BLaER1 (cell line): ENCODE measurements at regions not wholly inside any gene's neighbourhood (a gene's known extent, or its start where the extent isn't known, plus 50 kb on each side); places are given as distances from the start of the nearest gene placed in this dataset.

Source experiments
- H3K27ac ChIP-seq: shearing (Covaris generic); formaldehyde crosslinking; 2 replicates; pipeline ENCODE4 v1.8.1; 2022
- H3K27me3 ChIP-seq: shearing (Covaris generic); formaldehyde crosslinking; 2 replicates; pipeline ENCODE4 v1.8.1; 2022
- H3K36me3 ChIP-seq: shearing (Covaris generic); formaldehyde crosslinking; 2 replicates; pipeline ENCODE4 v1.8.1; 2022
- H3K4me1 ChIP-seq: shearing (Covaris generic); formaldehyde crosslinking; 2 replicates; pipeline ENCODE4 v1.8.1; 2022
- H3K4me2 ChIP-seq: shearing (Covaris generic); formaldehyde crosslinking; 2 replicates; pipeline ENCODE4 v1.8.1; 2022
- H3K4me3 ChIP-seq: shearing (Covaris generic); formaldehyde crosslinking; 2 replicates; pipeline ENCODE4 v1.8.1; 2022
- H3K9ac ChIP-seq: shearing (Covaris generic); formaldehyde crosslinking; 2 replicates; pipeline ENCODE4 v1.8.1; 2022
- H3K9me3 ChIP-seq: shearing (Covaris generic); formaldehyde crosslinking; 2 replicates; pipeline ENCODE4 v1.8.1; 2022
- H4K20me1 ChIP-seq: shearing (Covaris generic); formaldehyde crosslinking; 2 replicates; pipeline ENCODE4 v1.8.1; 2022
- Cebpa-rat ChIP-seq: shearing (Covaris generic); IDR thresholded peaks from 2 replicates; pipeline ENCODE4 v1.8.1; 2022

- no peak overlapping the region for H3K4me2 ChIP-seq
- H4K20me1 ChIP-seq = no peaks in the 10 kb centered on the region
- H3K4me3 ChIP-seq = no peak overlapping the region
- no peaks in the 10 kb centered on the region for H3K4me1 ChIP-seq
- no peak overlapping the region for H3K27ac ChIP-seq
- peaks cover 5% of the 10 kb centered on the region for H3K9me3 ChIP-seq
- H3K9ac ChIP-seq = no peak overlapping the region
- no peaks in the 10 kb centered on the region for H3K27me3 ChIP-seq
- TF ChIP-seq Cebpa-rat = no peak
- H3K36me3 ChIP-seq = no peaks in the 10 kb centered on the region
These were observed 810.4 kb downstream of the PCDH7 start for GRCh38 chr4:31530555-31530954.

GRCh38 chr4:31538877-31539276 lies 818.7 kb downstream of the PCDH7 start:
- no peaks in the 10 kb centered on the region for H4K20me1 ChIP-seq
- no peaks in the 10 kb centered on the region for H3K27me3 ChIP-seq
- TF ChIP-seq Cebpa-rat = no peak
- H3K9ac ChIP-seq = no peak overlapping the region
- no peaks in the 10 kb centered on the region for H3K9me3 ChIP-seq
- H3K4me3 ChIP-seq = no peak overlapping the region
- H3K36me3 ChIP-seq = no peaks in the 10 kb centered on the region
- H3K4me1 ChIP-seq = no peaks in the 10 kb centered on the region
- no peak overlapping the region for H3K4me2 ChIP-seq
- no peak overlapping the region for H3K27ac ChIP-seq

DNA sequence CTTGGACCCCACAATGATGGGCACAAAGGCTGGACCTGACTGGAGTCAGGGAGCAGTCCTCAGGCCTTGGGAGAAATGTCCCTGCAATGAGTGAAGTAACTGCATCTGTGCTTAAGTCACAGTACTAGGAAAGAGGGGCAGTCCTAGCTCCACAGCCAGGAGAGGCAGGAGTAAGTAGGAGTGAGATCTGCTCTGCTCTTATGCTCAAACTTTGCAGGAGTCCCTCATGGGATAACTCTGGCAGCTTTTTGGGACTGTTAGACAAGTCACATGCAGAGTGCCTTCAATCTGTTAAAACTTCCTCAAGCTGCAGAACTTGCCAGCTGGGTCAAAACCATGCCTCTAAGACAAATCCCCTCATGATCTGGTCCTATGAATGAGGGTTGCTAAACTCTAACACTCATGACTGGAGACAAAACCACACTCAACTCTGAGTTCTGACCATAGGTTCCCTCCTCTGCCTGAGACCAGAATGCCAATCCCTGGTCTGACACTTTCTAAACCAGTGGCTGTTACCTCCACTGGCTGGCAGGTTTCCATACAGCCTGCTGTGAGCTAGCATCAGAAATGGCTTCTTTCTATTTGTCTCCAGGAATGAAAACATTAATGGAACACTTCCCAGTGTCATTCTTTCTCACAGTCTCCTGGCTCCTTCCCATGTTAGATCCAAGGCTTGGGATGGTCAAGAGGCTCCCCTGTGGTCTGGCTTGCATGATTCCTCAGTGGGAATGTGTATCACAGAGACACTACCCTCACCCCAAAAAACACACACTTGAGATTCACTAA lies 819.3 kb downstream of the PCDH7 start:
- H3K4me3 ChIP-seq = no peak overlapping the region

DNA sequence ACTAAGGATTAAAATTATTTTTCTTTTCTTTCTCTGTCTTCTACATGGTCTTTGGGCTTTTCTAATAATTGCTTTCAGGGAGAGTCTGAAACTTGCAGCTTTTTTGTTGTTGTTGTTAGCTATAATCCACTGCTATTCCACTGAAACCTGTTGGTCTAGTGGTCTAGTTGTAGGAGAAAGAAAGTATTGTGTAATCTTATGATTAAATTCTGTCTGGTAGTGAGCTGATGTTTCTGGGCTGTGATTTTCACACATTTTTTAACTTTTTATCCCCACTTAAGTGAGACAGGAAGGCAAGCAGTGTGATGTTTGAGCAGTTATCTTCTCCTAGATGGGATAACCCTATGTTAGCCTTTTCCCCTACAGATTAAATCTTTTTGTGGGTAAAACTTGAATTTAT lies 825.2 kb downstream of the PCDH7 start:
- Histone ChIP-seq H4K20me1 (no peaks in the 10 kb centered on the region), H3K27ac (no peak overlapping the region), H3K36me3 (no peaks in the 10 kb centered on the region), H3K9ac (no peak overlapping the region), H3K9me3 (no peaks in the 10 kb centered on the region), H3K4me1 (no peaks in the 10 kb centered on the region), H3K27me3 (no peaks in the 10 kb centered on the region), H3K4me2 (no peak overlapping the region), H3K4me3 (no peak overlapping the region)
- no peak; the same call in 1 of the 2 replicates for TF ChIP-seq Cebpa-rat

More for the DNA sequence above, 819.3 kb downstream of the PCDH7 start:
- H3K36me3 ChIP-seq = no peaks in the 10 kb centered on the region
- H3K9ac ChIP-seq = no peak overlapping the region
- H3K27me3 ChIP-seq = no peaks in the 10 kb centered on the region
- no peaks in the 10 kb centered on the region for H4K20me1 ChIP-seq
- no peaks in the 10 kb centered on the region for H3K9me3 ChIP-seq
- H3K27ac ChIP-seq = no peak overlapping the region
- H3K4me2 ChIP-seq = no peak overlapping the region
- TF ChIP-seq Cebpa-rat = no peak
- no peaks in the 10 kb centered on the region for H3K4me1 ChIP-seq

DNA sequence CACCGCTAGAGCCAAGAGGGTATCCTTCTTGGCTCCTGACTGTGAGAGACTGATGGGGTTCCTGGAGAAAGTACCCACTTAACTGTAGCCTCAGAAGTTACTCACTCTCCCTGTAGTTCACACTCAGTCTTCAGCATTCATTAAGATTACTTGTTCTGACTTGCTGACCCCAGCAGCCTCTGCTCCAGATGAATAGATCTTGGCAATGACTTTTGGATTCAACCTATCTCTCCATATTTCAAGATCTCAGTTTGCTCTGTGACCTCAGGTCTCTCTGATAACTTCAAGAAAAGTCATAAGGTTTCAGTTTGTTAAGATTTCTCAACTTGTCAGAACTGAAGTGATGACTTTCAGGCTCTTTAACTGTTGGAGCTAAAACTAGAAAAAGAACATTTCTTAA lies 825.6 kb downstream of the PCDH7 start:
- H4K20me1 ChIP-seq = no peaks in the 10 kb centered on the region
- no peak overlapping the region for H3K27ac ChIP-seq
- no peaks in the 10 kb centered on the region for H3K9me3 ChIP-seq
- H3K9ac ChIP-seq = no peak overlapping the region
- H3K4me2 ChIP-seq = no peak overlapping the region
- no peak overlapping the region for H3K4me3 ChIP-seq
- TF ChIP-seq Cebpa-rat = no peak
- no peaks in the 10 kb centered on the region for H3K4me1 ChIP-seq
- H3K27me3 ChIP-seq = no peaks in the 10 kb centered on the region
- H3K36me3 ChIP-seq = no peaks in the 10 kb centered on the region

DNA sequence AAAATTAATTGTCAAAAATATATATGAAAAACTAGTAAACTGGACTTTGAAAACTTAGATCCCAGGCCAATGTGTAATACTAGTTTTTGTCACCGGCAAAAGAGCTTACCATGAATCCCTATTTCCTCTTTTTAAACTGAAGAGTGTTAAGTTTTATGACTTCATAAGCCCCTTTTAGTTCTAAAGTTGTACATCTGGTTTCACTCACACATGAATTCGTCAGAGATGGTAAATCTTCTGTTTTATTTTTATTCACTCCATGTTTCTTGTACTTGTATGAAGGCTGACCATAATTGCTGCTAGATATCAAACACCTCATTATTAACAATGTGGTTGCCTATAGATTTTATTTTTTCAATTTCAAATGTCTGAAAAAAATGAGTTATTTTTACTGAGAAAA lies 827.9 kb downstream of the PCDH7 start:
- no peak overlapping the region for H3K4me2 ChIP-seq
- no peak overlapping the region for H3K4me3 ChIP-seq
- no peak for TF ChIP-seq Cebpa-rat
- H3K4me1 ChIP-seq = no peaks in the 10 kb centered on the region
- H3K27me3 ChIP-seq = no peaks in the 10 kb centered on the region
- no peaks in the 10 kb centered on the region for H4K20me1 ChIP-seq
- H3K27ac ChIP-seq = no peak overlapping the region
- no peaks in the 10 kb centered on the region for H3K36me3 ChIP-seq
- no peaks in the 10 kb centered on the region for H3K9me3 ChIP-seq
- no peak overlapping the region for H3K9ac ChIP-seq

GRCh38 chr4:31548823-31549222 lies 828.7 kb downstream of the PCDH7 start:
- Histone ChIP-seq H3K27me3 (no peaks in the 10 kb centered on the region), H3K4me3 (no peak overlapping the region), H3K9me3 (no peaks in the 10 kb centered on the region), H3K36me3 (no peaks in the 10 kb centered on the region), H3K27ac (no peak overlapping the region), H4K20me1 (no peaks in the 10 kb centered on the region), H3K9ac (no peak overlapping the region), H3K4me1 (no peaks in the 10 kb centered on the region), H3K4me2 (no peak overlapping the region)
- TF ChIP-seq Cebpa-rat = no peak

- no peak for TF ChIP-seq Cebpa-rat
- Histone ChIP-seq H3K4me3 (no peak overlapping the region), H3K4me2 (no peak overlapping the region), H3K27ac (no peak overlapping the region), H3K4me1 (no peaks in the 10 kb centered on the region), H3K27me3 (no peaks in the 10 kb centered on the region), H3K9ac (no peak overlapping the region), H3K9me3 (no peaks in the 10 kb centered on the region), H3K36me3 (no peaks in the 10 kb centered on the region), H4K20me1 (no peaks in the 10 kb centered on the region)
These were observed 829.1 kb downstream of the PCDH7 start for GRCh38 chr4:31549256-31549655.

DNA sequence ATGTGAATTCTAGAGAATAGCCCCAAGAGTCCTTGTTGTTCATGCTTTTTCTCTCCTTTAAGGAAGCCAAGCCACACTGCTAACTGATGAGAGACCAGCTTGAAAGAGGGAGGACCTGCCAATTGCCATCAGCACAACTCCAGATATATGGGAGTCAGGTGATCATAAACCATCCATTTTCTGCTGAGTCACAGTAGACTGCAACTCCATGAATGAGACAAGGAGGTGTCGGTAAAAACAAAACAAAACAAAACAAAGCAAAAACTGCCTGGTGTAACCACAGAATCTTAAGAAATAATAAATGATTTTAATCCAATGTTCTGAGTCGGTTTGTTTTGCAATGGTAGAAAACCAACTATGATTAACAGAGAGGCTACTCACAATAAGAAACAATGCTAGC lies 837.3 kb downstream of the PCDH7 start:
- no peak for TF ChIP-seq Cebpa-rat
- Histone ChIP-seq H3K4me2 (no peak overlapping the region), H3K27me3 (no peaks in the 10 kb centered on the region)

GRCh38 chr4:31573554-31573953 lies 853.4 kb downstream of the PCDH7 start:
- no peak overlapping the region for H3K27ac ChIP-seq
- TF ChIP-seq Cebpa-rat = no peak
- H4K20me1 ChIP-seq = no peaks in the 10 kb centered on the region
- H3K36me3 ChIP-seq = no peaks in the 10 kb centered on the region
- no peaks in the 10 kb centered on the region for H3K4me1 ChIP-seq
- H3K9ac ChIP-seq = no peak overlapping the region
- H3K4me3 ChIP-seq = no peak overlapping the region
- no peaks in the 10 kb centered on the region for H3K27me3 ChIP-seq
- no peak overlapping the region for H3K4me2 ChIP-seq
- no peaks in the 10 kb centered on the region for H3K9me3 ChIP-seq

More for the DNA sequence above, 837.3 kb downstream of the PCDH7 start:
- Histone ChIP-seq H3K36me3 (no peaks in the 10 kb centered on the region), H4K20me1 (no peaks in the 10 kb centered on the region), H3K9me3 (no peaks in the 10 kb centered on the region), H3K27ac (no peak overlapping the region), H3K4me1 (no peaks in the 10 kb centered on the region), H3K9ac (no peak overlapping the region), H3K4me3 (no peak overlapping the region)

GRCh38 chr4:31575504-31575903 lies 855.3 kb downstream of the PCDH7 start:
- Histone ChIP-seq H4K20me1 (no peaks in the 10 kb centered on the region), H3K4me3 (no peak overlapping the region), H3K9me3 (no peaks in the 10 kb centered on the region), H3K9ac (no peak overlapping the region), H3K36me3 (no peaks in the 10 kb centered on the region), H3K27me3 (no peaks in the 10 kb centered on the region), H3K27ac (no peak overlapping the region), H3K4me2 (no peak overlapping the region), H3K4me1 (no peaks in the 10 kb centered on the region)
- TF ChIP-seq Cebpa-rat = no peak
